Panc1 (cell line): ENCODE measurements at regions not wholly inside any gene's neighbourhood (a gene's known extent, or its start where the extent isn't known, plus 50 kb on each side); places are given as distances from the start of the nearest gene placed in this dataset.

Source experiments
- ATAC-seq: fragments of 200-7000 bp; cut with Tn5 transposase; 2 replicates; pipeline ENCODE4 v1.9.1; 2020; ENCODE audit warnings: mild to moderate bottlenecking, moderate library complexity
- BruUV-seq: library from RNA; stranded (reverse); fragments of 400-500 nt; replicated peaks from 2 replicates; lab custom pipeline; 2021; lab: Mats Ljungman, UMichigan
- CTCF ChIA-PET: fragments of 300-600 bp; sonication (Branson Sonifier 250); formaldehyde crosslinking; loops from one replicate; lab custom pipeline; 2022; ENCODE audit warnings: antibody characterized with exemption; lab: Charles Lee
- POLR2A ChIA-PET: fragments of 300-600 bp; sonication (Branson Sonifier 250); formaldehyde crosslinking; loops from one replicate; lab custom pipeline; 2022; ENCODE audit warnings: antibody characterized with exemption; lab: Charles Lee
- DNase-seq: peaks from one replicate; pipeline ENCODE4 v3.0.0-alpha.2; 2010; ENCODE audit warnings: low read depth, low spot score
- H3K27ac ChIP-seq: 2 replicates; pipeline ENCODE4 v1.5.1; 2011; ENCODE audit warnings: mild to moderate bottlenecking, low read length, inconsistent platforms
- H3K27me3 ChIP-seq: fragments of 200-500 bp; sonication (Bioruptor generic); 2 replicates; pipeline ENCODE4 v1.6.0; 2014; ENCODE audit warnings: low read length, inconsistent platforms; ENCODE audit not compliant: control insufficient read depth, insufficient read depth
- H3K36me3 ChIP-seq: fragments of 200-500 bp; sonication (Bioruptor generic); 2 replicates; pipeline ENCODE4 v1.5.1; 2014; ENCODE audit warnings: inconsistent platforms, mild to moderate bottlenecking, low read length, moderate library complexity; ENCODE audit not compliant: control insufficient read depth, insufficient read depth
- H3K4me1 ChIP-seq: 2 replicates; pipeline ENCODE4 v1.5.1; 2011; ENCODE audit warnings: inconsistent platforms, mild to moderate bottlenecking, low read length, moderate library complexity; ENCODE audit not compliant: control insufficient read depth, insufficient read depth
- H3K4me3 ChIP-seq, 2 experiments: 2 replicates each; pipeline ENCODE4 v1.5.1; 2011 to 2012; ENCODE audit warnings: low read depth in 2 of 2, low read length in 2 of 2, mild to moderate bottlenecking in 2 of 2, inconsistent platforms in 1 of 2, moderate library complexity in 1 of 2
- H3K9me3 ChIP-seq: fragments of 200-500 bp; sonication (Bioruptor generic); 2 replicates; pipeline ENCODE4 v1.5.1; 2014; ENCODE audit warnings: low read depth, mild to moderate bottlenecking, inconsistent platforms, low read length, moderate library complexity; ENCODE audit not compliant: control insufficient read depth, insufficient read depth
- CTCF ChIP-seq: fragments of 450-650 bp; IDR thresholded peaks from 2 replicates; pipeline ENCODE4 v1.5.1; 2017; ENCODE audit warnings: mild to moderate bottlenecking
- POLR2AphosphoS5 ChIP-seq: IDR thresholded peaks from 2 replicates; pipeline ENCODE4 v1.6.1; 2012; ENCODE audit warnings: mild to moderate bottlenecking, low read depth, low read length, moderate library complexity
- REST ChIP-seq, 2 experiments: IDR thresholded peaks; 2 replicates each; pipeline ENCODE4 v1.6.1; 2011 to 2012; ENCODE audit warnings: low read depth in 2 of 2, control low read depth in 1 of 2, low read length in 1 of 2, mild to moderate bottlenecking in 1 of 2, moderate library complexity in 1 of 2; ENCODE audit not compliant: insufficient read depth in 1 of 2
- SIN3A ChIP-seq: IDR thresholded peaks from 2 replicates; pipeline ENCODE4 v1.6.1; 2012; ENCODE audit warnings: low read depth, mild to moderate bottlenecking, low read length, moderate library complexity, borderline replicate concordance; ENCODE audit not compliant: insufficient read depth
- TCF7L2 ChIP-seq: IDR thresholded peaks from 2 replicates; pipeline ENCODE4 v1.6.1; 2011; ENCODE audit warnings: mild to moderate bottlenecking, low read depth, low read length, inconsistent platforms
- in situ Hi-C: cut with HindIII; loops from 2 replicates; pipeline ENCODE4 v1.10.0; 2016; ENCODE audit warnings: low sequenced_read_pairs, low pct_unique_long_range_greater_than_20kb
- intact Hi-C: fragments of 100-400 bp; cut with micrococcal nuclease; formaldehyde crosslinking; loops from one replicate; pipeline ENCODE4 v1.10.0; 2022; ENCODE audit not compliant: unreplicated experiment

GRCh38 chr6:74557236-74557635 lies 648.6 kb downstream of the COL12A1 start:
- Histone ChIP-seq H3K27ac (no peak overlapping the region), H3K27me3 (no peaks in the 10 kb centered on the region), H3K4me3 (no peak overlapping the region), H3K9me3 (no peaks in the 10 kb centered on the region), H3K4me1 (no peaks in the 10 kb centered on the region), H3K36me3 (no peaks in the 10 kb centered on the region)
- no peak for DNase-seq
- POLR2A ChIA-PET = no interaction called here
- ATAC-seq = no peak
- TF ChIP-seq REST (IDR thresholded peaks at IDR 0.05; ENCODE audit: insufficient read depth in 1 of 2, low read depth in 2 of 2, low read length in 1 of 2) (no peak), TCF7L2 (no peak), CTCF (no peak), SIN3A (no peak), POLR2AphosphoS5 (no peak)
- intact Hi-C loops (no loop called here), in situ Hi-C loops (no loop called here)
- no TSS peak for BruUV-seq
- CTCF ChIA-PET = no interaction called here

GRCh38 chr6:74554041-74554440 lies 651.8 kb downstream of the COL12A1 start:
- H3K27ac ChIP-seq = no peak overlapping the region
- H3K27me3 ChIP-seq = no peaks in the 10 kb centered on the region
- in situ Hi-C loops = no loop called here
- ATAC-seq = no peak
- no peaks in the 10 kb centered on the region for H3K9me3 ChIP-seq
- H3K4me3 ChIP-seq = no peak overlapping the region
- DNase-seq = no peak
- intact Hi-C loops = no loop called here
- TF ChIP-seq REST (IDR thresholded peaks at IDR 0.05; ENCODE audit: insufficient read depth in 1 of 2, low read depth in 2 of 2, low read length in 1 of 2) = no peak
- H3K4me1 ChIP-seq = no peaks in the 10 kb centered on the region
- ChIA-PET POLR2A (interaction anchor here (0.6 kb wide), 1 partner anchor 303 kb away, joined by 3 read pairs; no protein-coding TSS in a partner anchor), CTCF (no interaction called here)
- BruUV-seq = no TSS peak
- no peaks in the 10 kb centered on the region for H3K36me3 ChIP-seq
